Neural progenitor cell (in vitro differentiated cells): ENCODE measurements at regions not wholly inside any gene's neighbourhood (a gene's known extent, or its start where the extent isn't known, plus 50 kb on each side); places are given as distances from the start of the nearest gene placed in this dataset.

Experiments used
- CTCF ChIP-seq: fragments of 200-600 bp; sonication (generic); IDR thresholded peaks from 2 replicates; pipeline ENCODE4 v1.5.1; 2017; ENCODE audit warnings: antibody characterized with exemption, mild to moderate bottlenecking
- EZH2 ChIP-seq: fragments of 200-600 bp; sonication (generic); IDR thresholded peaks from 2 replicates; pipeline ENCODE4 v1.6.1; 2017; ENCODE audit warnings: antibody characterized with exemption, mild to moderate bottlenecking, moderate library complexity

GRCh38 chr9:90485028-90485427 is 157.6 kb downstream of the DIRAS2 start:
- TF ChIP-seq CTCF (no peak), EZH2 (no peak)
